IPS-20b (cell line): ENCODE measurements at regions not wholly inside any gene's neighbourhood (a gene's known extent, or its start where the extent isn't known, plus 50 kb on each side); places are given as distances from the start of the nearest gene placed in this dataset.
"Not testable (repeated sequence)": the region's sequence is repeated elsewhere in the genome, so short reads cannot be mapped to it uniquely, and the experiment has no call there.

Experiments
- H3K27ac ChIP-seq: one replicate; pipeline ENCODE4 v1.5.1; 2013; ENCODE audit warnings: low read length
- H3K27me3 ChIP-seq: 2 replicates; pipeline ENCODE4 v1.6.1; 2013; ENCODE audit warnings: mild to moderate bottlenecking, low read length, inconsistent platforms; ENCODE audit not compliant: insufficient read depth
- H3K36me3 ChIP-seq: 2 replicates; pipeline ENCODE4 v1.6.1; 2013; ENCODE audit warnings: low read depth, mild to moderate bottlenecking, inconsistent platforms, low read length, moderate library complexity; ENCODE audit not compliant: insufficient read depth
- H3K4me1 ChIP-seq: 2 replicates; pipeline ENCODE4 v1.6.1; 2013; ENCODE audit warnings: mild to moderate bottlenecking, control low read depth, inconsistent platforms, low read length, moderate library complexity; ENCODE audit not compliant: insufficient read depth
- H3K4me3 ChIP-seq: 2 replicates; pipeline ENCODE4 v1.5.1; 2013; ENCODE audit warnings: mild to moderate bottlenecking, low read length, inconsistent platforms
- H3K9ac ChIP-seq: 2 replicates; pipeline ENCODE4 v1.6.1; 2013; ENCODE audit warnings: low read depth, mild to moderate bottlenecking, inconsistent platforms, low read length, moderate library complexity
- H3K9me3 ChIP-seq: 2 replicates; pipeline ENCODE4 v1.6.1; 2013; ENCODE audit warnings: mild to moderate bottlenecking, low read depth, low read length, inconsistent platforms; ENCODE audit not compliant: insufficient read depth

- Histone ChIP-seq H3K36me3 (no peaks in the 10 kb centered on the region), H3K27me3 (no peaks in the 10 kb centered on the region), H3K4me1 (no peaks in the 10 kb centered on the region), H3K4me3 (no peak overlapping the region), H3K9me3 (no peaks in the 10 kb centered on the region), H3K9ac (no peak overlapping the region), H3K27ac (no peak overlapping the region)
Measured at GRCh38 chr10:29228562-29228961, 60.3 kb upstream of the LYZL1 start.

GRCh38 chr10:29229258-29229705 lies 59.6 kb upstream of the LYZL1 start:
- H3K4me3 ChIP-seq = no peak overlapping the region
- H3K9ac ChIP-seq = no peak overlapping the region
- no peaks in the 10 kb centered on the region for H3K27me3 ChIP-seq
- no peaks in the 10 kb centered on the region for H3K9me3 ChIP-seq
- H3K36me3 ChIP-seq = no peaks in the 10 kb centered on the region
- H3K27ac ChIP-seq = no peak overlapping the region
- no peaks in the 10 kb centered on the region for H3K4me1 ChIP-seq

GRCh38 chr10:29236910-29237309 lies 52.0 kb upstream of the LYZL1 start:
- H3K27me3 ChIP-seq, H3K9ac ChIP-seq, H3K4me3 ChIP-seq, H3K4me1 ChIP-seq, H3K9me3 ChIP-seq, H3K27ac ChIP-seq, H3K36me3 ChIP-seq: not testable (repeated sequence)

- no peak overlapping the region for H3K27ac ChIP-seq
- H3K9ac ChIP-seq = no peak overlapping the region
- no peak overlapping the region for H3K4me3 ChIP-seq
- H3K9me3 ChIP-seq = no peaks in the 10 kb centered on the region
- no peaks in the 10 kb centered on the region for H3K27me3 ChIP-seq
- H3K4me1 ChIP-seq = no peaks in the 10 kb centered on the region
- H3K36me3 ChIP-seq = no peaks in the 10 kb centered on the region
Measured at GRCh38 chr10:29237786-29238185, 51.1 kb upstream of the LYZL1 start.

- no peak overlapping the region for H3K4me3 ChIP-seq
- H3K4me1 ChIP-seq = no peaks in the 10 kb centered on the region
- no peak overlapping the region for H3K27ac ChIP-seq
- no peak overlapping the region for H3K9ac ChIP-seq
- no peaks in the 10 kb centered on the region for H3K27me3 ChIP-seq
- H3K9me3 ChIP-seq = no peaks in the 10 kb centered on the region
- H3K36me3 ChIP-seq = no peaks in the 10 kb centered on the region
Measured at GRCh38 chr10:29238523-29239135, 50.2 kb upstream of the LYZL1 start.
